SU-DHL-6 (cell line): ENCODE measurements at regions not wholly inside any gene's neighbourhood (a gene's known extent, or its start where the extent isn't known, plus 50 kb on each side); places are given as distances from the start of the nearest gene placed in this dataset.

Experiments used
- CTCF ChIP-seq: fragments of 200-600 bp; sonication (generic); IDR thresholded peaks from one replicate; pipeline ENCODE4 v1.5.1; 2017; ENCODE audit warnings: antibody characterized with exemption, mild to moderate bottlenecking, low read length, moderate library complexity; ENCODE audit not compliant: insufficient read depth, poor library complexity, severe bottlenecking
- EZH2phosphoT487 ChIP-seq: fragments of 200-600 bp; sonication (generic), shearing (Covaris generic); conservative IDR thresholded peaks from 2 replicates; pipeline ENCODE4 v1.6.1; 2018; ENCODE audit warnings: mild to moderate bottlenecking, antibody characterized with exemption, low read length, moderate library complexity, mixed read lengths

- TF ChIP-seq EZH2phosphoT487 (no peak), CTCF (no peak)
These were observed 1369.1 kb upstream of the AGA start for GRCh38 chr4:178811356-178811755.
